HCT116 (cell line): ENCODE measurements at regions not wholly inside any gene's neighbourhood (a gene's known extent, or its start where the extent isn't known, plus 50 kb on each side); places are given as distances from the start of the nearest gene placed in this dataset.

ENCODE experiments used
- CBX3 ChIP-seq: IDR thresholded peaks from 2 replicates; pipeline ENCODE4 v1.6.1; 2012; ENCODE audit warnings: low read depth
- CTCF ChIP-seq, 3 experiments: fragments of 200-600 bp in 1 of 3; sonication (generic) in 1 of 3; IDR thresholded peaks in 2 of 3; conservative IDR thresholded peaks in 1 of 3; 2 replicates each; pipeline ENCODE4 v1.5.1; 2012 to 2017; ENCODE audit warnings: low read depth in 2 of 3, low read length in 2 of 3, antibody characterized with exemption in 1 of 3, borderline replicate concordance in 1 of 3, control low read depth in 1 of 3, mild to moderate bottlenecking in 1 of 3, mixed read lengths in 1 of 3, mixed run types in 1 of 3, moderate library complexity in 1 of 3; ENCODE audit not compliant: insufficient read depth in 1 of 3
- EGR1 ChIP-seq: IDR thresholded peaks from 2 replicates; pipeline ENCODE4 v1.6.1; 2012; ENCODE audit warnings: low read depth
- EZH2 ChIP-seq: fragments of 200-600 bp; sonication (generic); IDR thresholded peaks from 2 replicates; pipeline ENCODE4 v1.6.1; 2017; ENCODE audit warnings: antibody characterized with exemption, mixed run types
- EZH2phosphoT487 ChIP-seq: fragments of 200-600 bp; IDR thresholded peaks from 2 replicates; pipeline ENCODE4 v1.6.1; 2018; ENCODE audit warnings: antibody characterized with exemption, borderline replicate concordance
- JUND ChIP-seq: IDR thresholded peaks from 2 replicates; pipeline ENCODE4 v1.6.1; 2012
- POLR2AphosphoS5 ChIP-seq: IDR thresholded peaks from 2 replicates; pipeline ENCODE4 v1.6.1; 2011; ENCODE audit warnings: mild to moderate bottlenecking, low read depth, low read length, moderate library complexity
- RAD21 ChIP-seq: IDR thresholded peaks from 2 replicates; pipeline ENCODE4 v1.6.1; 2012; ENCODE audit warnings: low read depth, mild to moderate bottlenecking
- SP1 ChIP-seq: IDR thresholded peaks from 2 replicates; pipeline ENCODE4 v1.6.1; 2012; ENCODE audit warnings: low read depth
- ZBTB33 ChIP-seq: IDR thresholded peaks from 2 replicates; pipeline ENCODE4 v1.6.1; 2011; ENCODE audit warnings: mild to moderate bottlenecking, low read length, moderate library complexity; ENCODE audit not compliant: insufficient replicate concordance; ENCODE audit errors: extremely low read depth

- no peak for TF ChIP-seq EZH2
- no peak for TF ChIP-seq RAD21
- TF ChIP-seq CTCF (IDR thresholded peaks at IDR 0.05 in 2 of 3, conservative IDR thresholded peaks at IDR 0.05 in 1 of 3; ENCODE audit: borderline replicate concordance in 1 of 3, insufficient read depth in 1 of 3, low read depth in 2 of 3, low read length in 2 of 3): no peak
- no peak for TF ChIP-seq POLR2AphosphoS5
- no peak for TF ChIP-seq EGR1
- no peak for TF ChIP-seq EZH2phosphoT487
- no peak for TF ChIP-seq JUND
- no peak for TF ChIP-seq ZBTB33
- TF ChIP-seq SP1: no peak
- no peak for TF ChIP-seq CBX3
Measured at GRCh38 chr4:3868211-3869173, 102.3 kb downstream of the ADRA2C start.
